CD4-positive, alpha-beta T cell (primary cell): ENCODE measurements at regions not wholly inside any gene's neighbourhood (a gene's known extent, or its start where the extent isn't known, plus 50 kb on each side); places are given as distances from the start of the nearest gene placed in this dataset.

ENCODE experiments used
- ATAC-seq: fragments of 200-7000 bp; cut with Tn5 transposase; one replicate; pipeline ENCODE4 v1.10.0; 2022; ENCODE audit warnings: mild to moderate bottlenecking; ENCODE audit not compliant: poor library complexity
- CTCF ChIA-PET: fragments of 350-600 bp; sonication (Branson Sonifier 250); formaldehyde crosslinking; loops from one replicate; lab custom pipeline; 2021; ENCODE audit warnings: antibody characterized with exemption, inconsistent platforms; lab: Charles Lee
- POLR2A ChIA-PET: fragments of 350-600 bp; sonication (Branson Sonifier 250); formaldehyde crosslinking; loops from one replicate; lab custom pipeline; 2021; ENCODE audit warnings: antibody characterized with exemption, inconsistent platforms; lab: Charles Lee
- DNase-seq, 14 experiments: peaks; one replicate each; pipeline ENCODE4 v3.0.0-alpha.2; 2013 to 2020; ENCODE audit warnings: mixed read lengths in 2 of 14
- H3K27ac ChIP-seq, 2 donors: one replicate each; pipeline versions ENCODE4 v1.5.1 to v1.7.0; 2013; ENCODE audit warnings: low read length in 2 of 2, low read depth in 1 of 2, mild to moderate bottlenecking in 1 of 2
- H3K27me3 ChIP-seq, 2 experiments: 1 replicate in 1 of 2; 2 replicates in 1 of 2; pipeline versions ENCODE4 v1.6.1 to v1.7.0; 2013; ENCODE audit warnings: low read length in 2 of 2, control low read depth in 1 of 2, mild to moderate bottlenecking in 1 of 2, moderate library complexity in 1 of 2; ENCODE audit not compliant: insufficient read depth in 2 of 2, control insufficient read depth in 1 of 2
- H3K36me3 ChIP-seq: one replicate; pipeline ENCODE4 v1.6.1; 2013; ENCODE audit warnings: low read length, control low read depth; ENCODE audit not compliant: insufficient read depth
- H3K4me1 ChIP-seq: one replicate; pipeline ENCODE4 v1.6.1; 2013; ENCODE audit warnings: low read length, control low read depth; ENCODE audit not compliant: insufficient read depth
- H3K4me3 ChIP-seq: one replicate; pipeline ENCODE4 v1.5.1; 2013; ENCODE audit warnings: mild to moderate bottlenecking, low read length, moderate library complexity
- H3K9me3 ChIP-seq, 2 experiments: 1 replicate in 1 of 2; 2 replicates in 1 of 2; pipeline versions ENCODE4 v1.6.1 to v1.7.0; 2013; ENCODE audit warnings: low read length in 2 of 2, mild to moderate bottlenecking in 2 of 2, control low read depth in 1 of 2, moderate library complexity in 1 of 2; ENCODE audit not compliant: control insufficient read depth in 1 of 2, insufficient read depth in 1 of 2
- H3K27ac Mint-ChIP-seq: one replicate; pipeline ENCODE4 v1.8.0; 2020; ENCODE audit warnings: mixed read lengths
- H3K27me3 Mint-ChIP-seq: one replicate; pipeline ENCODE4 v1.8.0; 2021; ENCODE audit warnings: mixed read lengths
- H3K36me3 Mint-ChIP-seq: one replicate; pipeline ENCODE4 v1.8.0; 2021; ENCODE audit warnings: low read depth, mixed read lengths
- H3K4me1 Mint-ChIP-seq: one replicate; pipeline ENCODE4 v1.8.0; 2021; ENCODE audit warnings: low read depth, mixed read lengths
- H3K4me3 Mint-ChIP-seq: one replicate; pipeline ENCODE4 v1.8.0; 2020; ENCODE audit warnings: mild to moderate bottlenecking, mixed read lengths
- H3K9me3 Mint-ChIP-seq: one replicate; pipeline ENCODE4 v1.8.0; 2020; ENCODE audit warnings: mixed read lengths
- intact Hi-C, 2 experiments: fragments of 100-400 bp; cut with DNase I in 1 of 2; cut with micrococcal nuclease in 1 of 2; formaldehyde crosslinking; loops; one replicate each; pipeline versions ENCODE4 v1.15.1 to v1.9.0; 2023 to 2025; cut with DNase I, micrococcal nuclease
- TF ChIP-seq, protein P1 (sequence below): fragments of 200-600 bp; IDR thresholded peaks from one replicate; pipeline ENCODE4 v1.8.0; 2022; ENCODE audit warnings: antibody characterized with exemption, mild to moderate bottlenecking

DNA sequence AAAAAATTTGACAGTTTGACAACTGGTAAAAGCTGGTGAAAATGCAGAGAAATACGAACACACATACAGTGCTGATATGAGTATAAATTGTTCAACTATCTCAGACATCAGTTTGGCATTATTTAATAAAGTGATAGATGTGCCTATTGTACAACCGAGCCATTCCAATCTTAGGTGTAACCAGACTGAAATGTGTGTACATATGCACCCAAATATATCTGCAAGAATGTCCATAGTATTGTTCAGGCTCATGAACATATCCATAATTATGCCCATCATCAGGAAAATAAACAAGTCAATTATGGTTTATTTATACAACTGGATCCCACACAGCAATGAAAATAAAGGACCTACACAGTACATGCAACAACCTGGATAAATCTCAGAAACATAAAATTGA, 188.9 kb upstream of the DDX53 start:
- DNase-seq (no peak), ATAC-seq (no peak)
- intact Hi-C loops: no loop called here
- no peaks in the 10 kb centered on the region for H3K4me1 Mint-ChIP-seq
- TF ChIP-seq, protein P1, sequence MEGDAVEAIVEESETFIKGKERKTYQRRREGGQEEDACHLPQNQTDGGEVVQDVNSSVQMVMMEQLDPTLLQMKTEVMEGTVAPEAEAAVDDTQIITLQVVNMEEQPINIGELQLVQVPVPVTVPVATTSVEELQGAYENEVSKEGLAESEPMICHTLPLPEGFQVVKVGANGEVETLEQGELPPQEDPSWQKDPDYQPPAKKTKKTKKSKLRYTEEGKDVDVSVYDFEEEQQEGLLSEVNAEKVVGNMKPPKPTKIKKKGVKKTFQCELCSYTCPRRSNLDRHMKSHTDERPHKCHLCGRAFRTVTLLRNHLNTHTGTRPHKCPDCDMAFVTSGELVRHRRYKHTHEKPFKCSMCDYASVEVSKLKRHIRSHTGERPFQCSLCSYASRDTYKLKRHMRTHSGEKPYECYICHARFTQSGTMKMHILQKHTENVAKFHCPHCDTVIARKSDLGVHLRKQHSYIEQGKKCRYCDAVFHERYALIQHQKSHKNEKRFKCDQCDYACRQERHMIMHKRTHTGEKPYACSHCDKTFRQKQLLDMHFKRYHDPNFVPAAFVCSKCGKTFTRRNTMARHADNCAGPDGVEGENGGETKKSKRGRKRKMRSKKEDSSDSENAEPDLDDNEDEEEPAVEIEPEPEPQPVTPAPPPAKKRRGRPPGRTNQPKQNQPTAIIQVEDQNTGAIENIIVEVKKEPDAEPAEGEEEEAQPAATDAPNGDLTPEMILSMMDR: no peak
- ChIA-PET POLR2A (no interaction called here), CTCF (interaction anchor here (0.6 kb wide), 1 partner anchor 105 kb away, joined by 3 read pairs; no protein-coding TSS in a partner anchor)
- Histone ChIP-seq H3K36me3 (no peaks in the 10 kb centered on the region), H3K4me1 (no peaks in the 10 kb centered on the region), H3K27me3 (no peaks in the 10 kb centered on the region), H3K27ac (no peak overlapping the region), H3K9me3 (no peaks in the 10 kb centered on the region), H3K4me3 (no peak overlapping the region)
- H3K27me3 Mint-ChIP-seq: no peaks in the 10 kb centered on the region
- no peak overlapping the region for H3K27ac Mint-ChIP-seq
- H3K4me3 Mint-ChIP-seq: no peak overlapping the region
- no peaks in the 10 kb centered on the region for H3K9me3 Mint-ChIP-seq
- no peaks in the 10 kb centered on the region for H3K36me3 Mint-ChIP-seq

- TF ChIP-seq, protein P1: no peak
- Mint-ChIP-seq H3K36me3 (no peaks in the 10 kb centered on the region), H3K9me3 (no peaks in the 10 kb centered on the region), H3K27ac (no peak overlapping the region), H3K27me3 (no peaks in the 10 kb centered on the region), H3K4me3 (no peak overlapping the region), H3K4me1 (no peaks in the 10 kb centered on the region)
- H3K27me3 ChIP-seq: no peaks in the 10 kb centered on the region
- no peak for ATAC-seq
- no peak overlapping the region for H3K27ac ChIP-seq
- H3K9me3 ChIP-seq: no peaks in the 10 kb centered on the region
- no peaks in the 10 kb centered on the region for H3K4me1 ChIP-seq
- ChIA-PET POLR2A (no interaction called here), CTCF (no interaction called here)
- intact Hi-C loops: no loop called here
- DNase-seq: no peak
- H3K4me3 ChIP-seq: no peak overlapping the region
- H3K36me3 ChIP-seq: no peaks in the 10 kb centered on the region
Measured at GRCh38 chrX:22818061-22818460, 181.7 kb upstream of the DDX53 start.

GRCh38 chrX:22855693-22856092, 144.1 kb upstream of the DDX53 start:
- no peak for DNase-seq
- no peaks in the 10 kb centered on the region for H3K27me3 ChIP-seq

More at GRCh38 chrX:22855693-22856092, 144.1 kb upstream of the DDX53 start:
- intact Hi-C loops: no loop called here
- ChIA-PET CTCF (no interaction called here), POLR2A (no interaction called here)
- Mint-ChIP-seq H3K36me3 (no peaks in the 10 kb centered on the region), H3K4me1 (no peaks in the 10 kb centered on the region), H3K9me3 (no peaks in the 10 kb centered on the region), H3K27ac (no peak overlapping the region), H3K27me3 (no peaks in the 10 kb centered on the region), H3K4me3 (no peak overlapping the region)
- Histone ChIP-seq H3K9me3 (no peaks in the 10 kb centered on the region), H3K27ac (no peak overlapping the region), H3K4me3 (no peak overlapping the region), H3K36me3 (no peaks in the 10 kb centered on the region), H3K4me1 (no peaks in the 10 kb centered on the region)
- TF ChIP-seq, protein P1: no peak
- no peak for ATAC-seq
